Glutamatergic neuron (in vitro differentiated cells): ENCODE measurements at regions not wholly inside any gene's neighbourhood (a gene's known extent, or its start where the extent isn't known, plus 50 kb on each side); places are given as distances from the start of the nearest gene placed in this dataset.
A peak's percentile ranks its signal among the peaks of the same experiment; 100 is the strongest.

Experiments used
- DNase-seq: peaks from one replicate; pipeline ENCODE4 v3.0.0; 2022
- H3K27ac Mint-ChIP-seq: one replicate; pipeline ENCODE4 v1.8.0; 2020; ENCODE audit warnings: mild to moderate bottlenecking, mixed read lengths, inconsistent platforms; ENCODE audit not compliant: unreplicated experiment
- H3K27me3 Mint-ChIP-seq: one replicate; pipeline ENCODE4 v1.8.0; 2020; ENCODE audit warnings: mild to moderate bottlenecking, moderate library complexity, mixed read lengths, inconsistent platforms; ENCODE audit not compliant: unreplicated experiment
- H3K36me3 Mint-ChIP-seq: one replicate; pipeline ENCODE4 v1.8.0; 2020; ENCODE audit warnings: mild to moderate bottlenecking, mixed read lengths, inconsistent platforms; ENCODE audit not compliant: unreplicated experiment
- H3K4me1 Mint-ChIP-seq: one replicate; pipeline ENCODE4 v1.8.0; 2020; ENCODE audit warnings: mild to moderate bottlenecking, low read depth, mixed read lengths, inconsistent platforms; ENCODE audit not compliant: unreplicated experiment
- H3K4me3 Mint-ChIP-seq: one replicate; pipeline ENCODE4 v1.8.0; 2020; ENCODE audit warnings: mild to moderate bottlenecking, mixed read lengths, inconsistent platforms; ENCODE audit not compliant: unreplicated experiment
- H3K9me3 Mint-ChIP-seq: one replicate; pipeline ENCODE4 v1.8.0; 2020; ENCODE audit warnings: mild to moderate bottlenecking, moderate library complexity, mixed read lengths, inconsistent platforms; ENCODE audit not compliant: unreplicated experiment
- TF ChIP-seq, protein P1 (sequence below): fragments of 200-600 bp; sonication (generic); IDR thresholded peaks from one replicate; pipeline ENCODE4 v1.5.0; 2021; ENCODE audit not compliant: partially characterized antibody, unreplicated experiment

DNA sequence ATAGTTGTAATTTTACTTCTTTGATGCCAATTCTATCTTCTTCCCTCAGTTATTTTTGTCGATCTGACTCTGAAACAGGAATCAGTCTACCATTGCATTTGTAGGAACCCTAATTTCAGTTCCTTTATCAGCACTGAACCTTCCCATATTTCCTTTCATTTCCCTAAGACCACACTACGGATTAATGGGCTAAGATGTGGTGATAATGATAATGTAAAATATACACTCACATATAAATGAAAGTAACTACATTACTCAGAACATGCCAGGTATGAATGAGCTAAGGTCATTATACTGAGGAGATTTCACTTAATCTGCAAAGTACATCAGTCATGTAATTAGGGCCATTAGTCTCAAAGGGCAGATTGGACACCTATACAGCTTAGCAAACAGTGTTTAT, 60.2 kb upstream of the RFC3 start:
- Mint-ChIP-seq H3K27me3 (no peaks in the 10 kb centered on the region), H3K36me3 (no peaks in the 10 kb centered on the region), H3K4me1 (no peaks in the 10 kb centered on the region), H3K4me3 (no peak overlapping the region), H3K9me3 (no peaks in the 10 kb centered on the region), H3K27ac (no peak overlapping the region)
- DNase-seq: no peak
- TF ChIP-seq, protein P1, sequence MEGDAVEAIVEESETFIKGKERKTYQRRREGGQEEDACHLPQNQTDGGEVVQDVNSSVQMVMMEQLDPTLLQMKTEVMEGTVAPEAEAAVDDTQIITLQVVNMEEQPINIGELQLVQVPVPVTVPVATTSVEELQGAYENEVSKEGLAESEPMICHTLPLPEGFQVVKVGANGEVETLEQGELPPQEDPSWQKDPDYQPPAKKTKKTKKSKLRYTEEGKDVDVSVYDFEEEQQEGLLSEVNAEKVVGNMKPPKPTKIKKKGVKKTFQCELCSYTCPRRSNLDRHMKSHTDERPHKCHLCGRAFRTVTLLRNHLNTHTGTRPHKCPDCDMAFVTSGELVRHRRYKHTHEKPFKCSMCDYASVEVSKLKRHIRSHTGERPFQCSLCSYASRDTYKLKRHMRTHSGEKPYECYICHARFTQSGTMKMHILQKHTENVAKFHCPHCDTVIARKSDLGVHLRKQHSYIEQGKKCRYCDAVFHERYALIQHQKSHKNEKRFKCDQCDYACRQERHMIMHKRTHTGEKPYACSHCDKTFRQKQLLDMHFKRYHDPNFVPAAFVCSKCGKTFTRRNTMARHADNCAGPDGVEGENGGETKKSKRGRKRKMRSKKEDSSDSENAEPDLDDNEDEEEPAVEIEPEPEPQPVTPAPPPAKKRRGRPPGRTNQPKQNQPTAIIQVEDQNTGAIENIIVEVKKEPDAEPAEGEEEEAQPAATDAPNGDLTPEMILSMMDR: no peak

DNA sequence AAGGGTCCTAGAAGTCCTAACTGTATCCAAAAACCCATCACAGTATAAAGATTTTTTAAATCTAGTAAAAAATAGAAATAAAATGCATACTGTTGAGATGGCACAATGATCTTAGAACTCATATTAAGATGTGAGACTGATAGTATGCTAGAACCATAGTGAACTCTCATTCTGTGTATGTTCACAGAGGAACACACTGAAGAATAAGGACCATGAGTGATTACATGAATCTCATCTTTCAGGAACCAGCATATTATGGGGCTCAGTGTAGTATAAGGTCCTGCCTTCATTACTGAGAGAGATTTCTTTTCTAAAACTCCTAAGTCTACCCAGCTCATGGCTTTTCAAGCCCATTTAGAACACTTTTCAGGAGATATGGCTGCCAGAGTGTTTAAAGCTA, 59.8 kb upstream of the RFC3 start:
- TF ChIP-seq, protein P1: no peak
- no peaks in the 10 kb centered on the region for H3K27me3 Mint-ChIP-seq
- H3K4me3 Mint-ChIP-seq: no peak overlapping the region
- H3K27ac Mint-ChIP-seq: no peak overlapping the region
- H3K4me1 Mint-ChIP-seq: no peaks in the 10 kb centered on the region
- H3K9me3 Mint-ChIP-seq: no peaks in the 10 kb centered on the region
- H3K36me3 Mint-ChIP-seq: no peaks in the 10 kb centered on the region
- no peak for DNase-seq

DNA sequence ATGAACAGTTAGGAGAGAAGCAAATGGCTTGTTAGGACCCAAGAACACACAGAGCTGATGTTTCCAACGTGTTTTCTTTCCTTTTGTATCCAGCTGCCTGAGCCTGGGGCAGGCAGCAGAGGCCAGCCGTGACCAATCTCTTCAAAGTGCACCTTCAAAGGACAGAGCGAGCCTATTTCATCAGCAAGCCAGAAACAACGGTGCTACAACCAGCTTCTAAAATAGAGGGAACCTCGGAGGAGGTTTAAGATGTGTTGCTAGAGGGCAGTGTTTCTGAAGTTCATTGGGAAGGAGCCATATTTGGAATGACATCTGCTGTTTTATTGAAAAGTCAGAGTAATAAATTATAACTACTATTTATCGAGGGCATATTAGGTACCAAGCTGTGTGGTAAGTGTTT, 56.2 kb upstream of the RFC3 start:
- no peak for DNase-seq
- TF ChIP-seq, protein P1: no peak
- Mint-ChIP-seq H3K27ac (peak overlapping the region; percentile 78), H3K9me3 (no peaks in the 10 kb centered on the region), H3K4me3 (no peak overlapping the region), H3K36me3 (no peaks in the 10 kb centered on the region), H3K4me1 (no peaks in the 10 kb centered on the region), H3K27me3 (no peaks in the 10 kb centered on the region)

GRCh38 chr13:33763021-33763420, 54.9 kb upstream of the RFC3 start:
- Mint-ChIP-seq H3K4me3 (no peak overlapping the region), H3K9me3 (no peaks in the 10 kb centered on the region), H3K27ac (no peak overlapping the region), H3K36me3 (no peaks in the 10 kb centered on the region), H3K4me1 (no peaks in the 10 kb centered on the region), H3K27me3 (no peaks in the 10 kb centered on the region)
- DNase-seq: no peak
- TF ChIP-seq, protein P1: no peak

- DNase-seq: no peak
- H3K9me3 Mint-ChIP-seq: no peaks in the 10 kb centered on the region
- H3K4me3 Mint-ChIP-seq: no peak overlapping the region
- no peaks in the 10 kb centered on the region for H3K27me3 Mint-ChIP-seq
- TF ChIP-seq, protein P1: no peak
- H3K27ac Mint-ChIP-seq: no peak overlapping the region
- H3K36me3 Mint-ChIP-seq: no peaks in the 10 kb centered on the region
- H3K4me1 Mint-ChIP-seq: no peaks in the 10 kb centered on the region
Measured at GRCh38 chr13:33764716-33765115, 53.2 kb upstream of the RFC3 start.
